ENCODE measurements at regions not wholly inside any gene's neighbourhood (a gene's known extent, or its start where the extent isn't known, plus 50 kb on each side); places are given as distances from the start of the nearest gene placed in this dataset.

DNA sequence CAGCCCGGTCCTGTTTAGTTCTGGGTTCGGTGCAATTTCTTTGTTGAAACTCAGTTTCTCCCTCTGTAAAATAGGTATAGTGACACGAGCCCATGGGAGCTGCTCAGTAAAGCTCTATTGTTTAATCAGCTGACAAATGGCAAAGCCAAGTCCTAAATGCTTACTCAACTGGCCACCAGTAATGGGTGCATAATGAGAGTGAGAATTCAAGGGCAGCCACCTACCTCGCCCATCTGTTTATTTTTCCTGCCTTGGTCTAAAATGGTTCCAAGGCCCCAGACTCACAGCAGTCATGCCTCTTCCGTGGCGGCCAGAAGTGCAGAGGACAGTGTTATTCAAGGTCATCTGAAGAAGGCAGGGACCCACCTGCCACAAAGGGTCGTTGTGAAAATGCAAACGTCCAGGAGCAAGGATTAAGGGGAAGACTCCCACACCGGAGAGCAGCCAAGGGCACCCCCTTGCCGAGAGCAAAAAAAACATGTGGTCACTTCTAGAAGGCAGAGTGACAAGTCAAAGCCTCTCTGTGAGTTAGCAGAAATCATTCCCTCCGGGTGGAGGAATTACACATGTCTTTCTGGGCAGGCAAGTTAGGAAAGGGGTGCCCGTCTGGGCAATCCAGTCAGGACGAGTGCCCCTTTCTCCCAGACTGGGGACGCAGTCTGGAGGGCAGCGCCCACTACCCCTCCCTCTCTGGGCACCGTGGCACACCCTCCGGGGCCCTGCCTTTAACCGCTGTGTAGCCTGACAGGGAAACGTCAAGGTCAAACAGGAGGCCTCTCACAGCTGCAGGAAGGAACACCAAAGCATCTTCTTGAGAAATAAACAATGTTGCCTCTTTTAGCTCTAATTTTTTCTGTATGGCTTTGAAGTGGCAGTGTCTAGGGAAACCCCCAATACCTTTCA lies 186.2 kb downstream of the FOXO1 start:
- H3K27ac ChIP-seq, result no peak overlapping the region
- H3K4me1 ChIP-seq (replicated peaks), result peaks cover 7% of the 10 kb centered on the region
- WGBS, result 69% methylated on average over 19 of the region's 19 CpGs
- TF ChIP-seq, protein P1, sequence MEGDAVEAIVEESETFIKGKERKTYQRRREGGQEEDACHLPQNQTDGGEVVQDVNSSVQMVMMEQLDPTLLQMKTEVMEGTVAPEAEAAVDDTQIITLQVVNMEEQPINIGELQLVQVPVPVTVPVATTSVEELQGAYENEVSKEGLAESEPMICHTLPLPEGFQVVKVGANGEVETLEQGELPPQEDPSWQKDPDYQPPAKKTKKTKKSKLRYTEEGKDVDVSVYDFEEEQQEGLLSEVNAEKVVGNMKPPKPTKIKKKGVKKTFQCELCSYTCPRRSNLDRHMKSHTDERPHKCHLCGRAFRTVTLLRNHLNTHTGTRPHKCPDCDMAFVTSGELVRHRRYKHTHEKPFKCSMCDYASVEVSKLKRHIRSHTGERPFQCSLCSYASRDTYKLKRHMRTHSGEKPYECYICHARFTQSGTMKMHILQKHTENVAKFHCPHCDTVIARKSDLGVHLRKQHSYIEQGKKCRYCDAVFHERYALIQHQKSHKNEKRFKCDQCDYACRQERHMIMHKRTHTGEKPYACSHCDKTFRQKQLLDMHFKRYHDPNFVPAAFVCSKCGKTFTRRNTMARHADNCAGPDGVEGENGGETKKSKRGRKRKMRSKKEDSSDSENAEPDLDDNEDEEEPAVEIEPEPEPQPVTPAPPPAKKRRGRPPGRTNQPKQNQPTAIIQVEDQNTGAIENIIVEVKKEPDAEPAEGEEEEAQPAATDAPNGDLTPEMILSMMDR (IDR thresholded peaks at IDR 0.05), result no peak
- TF ChIP-seq POLR2AphosphoS5 (IDR thresholded peaks at IDR 0.05) (no peak), POLR2A (IDR thresholded peaks at IDR 0.05) (no peak)
- H3K9me3 ChIP-seq, result no peaks in the 10 kb centered on the region
- no peak for DNase-seq (ENCODE audit: low spot score)
- intact Hi-C loops (cut with DNase I), result no loop called here
- no peak overlapping the region for H3K4me3 ChIP-seq
- H3K27me3 ChIP-seq (replicated peaks; ENCODE audit: insufficient read depth), result no peaks in the 10 kb centered on the region
- H3K36me3 ChIP-seq, result no peaks in the 10 kb centered on the region

DNA sequence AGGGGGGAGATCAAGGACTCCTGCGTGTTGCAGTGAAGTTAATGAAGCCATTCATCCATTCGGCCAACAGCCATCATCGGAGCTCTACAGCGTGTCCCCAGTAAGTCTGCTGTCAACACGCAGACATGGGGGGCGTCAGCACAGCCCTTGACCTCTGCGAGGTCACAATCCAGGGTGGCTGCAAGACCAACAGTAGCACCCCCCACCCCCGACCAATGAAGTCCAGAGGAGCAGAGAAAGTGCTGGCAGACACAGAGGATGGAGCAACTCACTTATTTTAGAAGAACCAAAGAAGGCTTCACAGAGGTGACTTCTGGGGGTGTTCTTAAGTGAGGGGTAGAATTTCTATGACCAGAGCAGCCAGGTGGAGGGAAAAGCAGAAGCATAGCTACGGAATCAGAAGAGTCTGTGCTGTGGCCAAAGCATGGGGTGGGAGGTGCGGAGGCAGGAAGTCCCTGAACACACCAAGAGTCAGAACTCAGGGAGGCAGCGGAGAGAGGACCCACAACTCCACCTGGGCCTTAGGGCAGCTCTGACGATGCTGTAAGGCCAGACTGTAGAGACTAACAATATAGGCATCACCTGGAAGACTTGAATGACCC lies 185.4 kb downstream of the FOXO1 start:
- no peak for DNase-seq (ENCODE audit: low spot score)
- Histone ChIP-seq H3K4me1 (replicated peaks) (peaks cover 7% of the 10 kb centered on the region), H3K27me3 (replicated peaks; ENCODE audit: insufficient read depth) (no peaks in the 10 kb centered on the region), H3K27ac (no peak overlapping the region), H3K9me3 (no peaks in the 10 kb centered on the region), H3K4me3 (no peak overlapping the region), H3K36me3 (no peaks in the 10 kb centered on the region)
- intact Hi-C loops (cut with DNase I), result no loop called here
- WGBS, result 89% methylated on average over 12 of the region's 12 CpGs
- no peak for TF ChIP-seq POLR2AphosphoS5 (IDR thresholded peaks at IDR 0.05)
- TF ChIP-seq, protein P1 (IDR thresholded peaks at IDR 0.05), result no peak
- TF ChIP-seq POLR2A (IDR thresholded peaks at IDR 0.05), result no peak

DNA sequence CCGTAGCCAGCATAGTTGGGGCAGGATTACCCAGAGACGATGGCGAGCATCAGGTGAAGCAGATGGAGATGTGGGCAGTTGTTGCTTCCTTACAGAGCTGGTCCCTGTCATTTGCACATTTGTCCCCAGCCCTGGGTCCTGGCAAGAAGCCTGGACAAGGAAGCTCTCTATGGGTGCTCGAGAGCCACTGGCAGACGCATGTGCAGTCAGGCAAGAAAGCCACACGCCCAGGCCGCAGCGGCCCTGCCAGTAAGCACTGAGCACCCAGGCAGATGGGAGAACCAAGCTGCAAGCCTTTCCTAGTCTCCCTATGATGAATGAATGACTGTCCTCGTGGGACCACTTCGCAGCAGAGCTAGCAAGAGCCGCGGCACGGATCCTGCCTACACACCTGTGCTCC lies 182.8 kb downstream of the FOXO1 start:
- Histone ChIP-seq H3K36me3 (no peaks in the 10 kb centered on the region), H3K4me1 (replicated peaks) (no peaks in the 10 kb centered on the region), H3K27me3 (replicated peaks; ENCODE audit: insufficient read depth) (no peaks in the 10 kb centered on the region), H3K27ac (no peak overlapping the region), H3K4me3 (no peak overlapping the region), H3K9me3 (no peaks in the 10 kb centered on the region)
- no peak for DNase-seq (ENCODE audit: low spot score)
- intact Hi-C loops (cut with DNase I), result no loop called here
- TF ChIP-seq POLR2A (IDR thresholded peaks at IDR 0.05), result no peak
- no peak for TF ChIP-seq POLR2AphosphoS5 (IDR thresholded peaks at IDR 0.05)
- TF ChIP-seq, protein P1 (IDR thresholded peaks at IDR 0.05), result no peak
- WGBS, result 95% methylated on average over 13 of the region's 13 CpGs

DNA sequence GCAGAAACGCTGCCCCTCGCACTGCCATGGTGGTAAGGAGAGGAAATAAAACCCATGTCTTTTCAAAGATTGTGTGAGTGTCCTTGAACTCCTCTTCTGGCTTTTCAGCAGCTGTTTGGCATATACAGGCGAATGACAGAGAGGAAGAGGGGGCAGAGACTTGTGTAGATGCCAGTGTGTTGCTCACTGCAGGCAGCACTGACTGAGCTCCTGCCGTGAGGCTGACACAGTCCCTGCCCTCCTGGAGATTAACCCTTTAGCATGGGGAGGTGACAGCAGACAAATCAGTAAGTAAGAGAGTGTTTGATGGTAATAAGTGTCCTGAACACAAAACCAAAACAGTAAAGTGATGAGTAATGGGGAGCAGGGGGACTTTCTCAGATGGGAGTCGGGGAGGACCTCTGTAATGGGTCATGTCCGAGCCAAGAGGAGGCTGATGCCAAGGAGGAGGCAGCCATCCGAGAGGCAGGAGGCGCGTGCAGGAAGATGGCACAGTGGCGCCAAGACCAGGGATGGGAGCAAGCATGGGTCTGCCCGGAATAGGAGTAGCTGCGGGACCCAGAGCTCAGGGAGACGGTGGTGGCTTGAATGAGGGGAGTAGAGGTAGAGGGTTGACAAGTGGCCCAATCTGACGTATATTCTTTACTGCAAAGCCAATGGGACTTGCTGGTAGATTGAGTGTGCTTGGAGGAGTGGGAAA lies 182.2 kb downstream of the FOXO1 start:
- Histone ChIP-seq H3K4me3 (no peak overlapping the region), H3K9me3 (no peaks in the 10 kb centered on the region), H3K36me3 (no peaks in the 10 kb centered on the region), H3K27me3 (replicated peaks; ENCODE audit: insufficient read depth) (no peaks in the 10 kb centered on the region), H3K4me1 (replicated peaks) (no peaks in the 10 kb centered on the region), H3K27ac (no peak overlapping the region)
- intact Hi-C loops (cut with DNase I), result no loop called here
- no peak for DNase-seq (ENCODE audit: low spot score)
- WGBS, result 77% methylated on average over 14 of the region's 14 CpGs
- TF ChIP-seq POLR2AphosphoS5 (IDR thresholded peaks at IDR 0.05) (no peak), POLR2A (IDR thresholded peaks at IDR 0.05) (no peak)
- TF ChIP-seq, protein P1 (IDR thresholded peaks at IDR 0.05), result no peak
